Upper lobe of right lung (tissue), 1 donor: ENCODE measurements at regions not wholly inside any gene's neighbourhood (a gene's known extent, or its start where the extent isn't known, plus 50 kb on each side); places are given as distances from the start of the nearest gene placed in this dataset.

ENCODE experiments used
- ATAC-seq: fragments of 200-7000 bp; cut with Tn5 transposase; one replicate; pipeline ENCODE4 v1.9.1; 2020; ENCODE audit warnings: mild to moderate bottlenecking, moderate library complexity
- DNase-seq: peaks from one replicate; pipeline ENCODE4 v3.0.0-alpha.2; 2020
- H3K27ac ChIP-seq: fragments of 200-600 bp; one replicate; pipeline ENCODE4 v1.8.0; 2022
- H3K27me3 ChIP-seq: fragments of 200-600 bp; one replicate; pipeline ENCODE4 v1.8.0; 2022; ENCODE audit warnings: mild to moderate bottlenecking
- H3K36me3 ChIP-seq: fragments of 200-600 bp; one replicate; pipeline ENCODE4 v1.8.0; 2022
- H3K4me1 ChIP-seq: fragments of 200-600 bp; one replicate; pipeline ENCODE4 v1.8.0; 2022
- H3K4me3 ChIP-seq: fragments of 200-600 bp; one replicate; pipeline ENCODE4 v1.8.0; 2022; ENCODE audit warnings: mild to moderate bottlenecking
- H3K9me3 ChIP-seq: fragments of 200-600 bp; one replicate; pipeline ENCODE4 v1.8.0; 2022
- intact Hi-C: fragments of 100-400 bp; cut with DNase I; formaldehyde crosslinking; loops from one replicate; pipeline ENCODE4 v1.11.0; 2022
- TF ChIP-seq, protein P1 (sequence below): fragments of 200-600 bp; IDR thresholded peaks from one replicate; pipeline ENCODE4 v1.8.0; 2022; ENCODE audit warnings: antibody characterized with exemption
- donor health status: DM: no; HTN: yes; CAD: no; lungs with severe emphysema.

DNA sequence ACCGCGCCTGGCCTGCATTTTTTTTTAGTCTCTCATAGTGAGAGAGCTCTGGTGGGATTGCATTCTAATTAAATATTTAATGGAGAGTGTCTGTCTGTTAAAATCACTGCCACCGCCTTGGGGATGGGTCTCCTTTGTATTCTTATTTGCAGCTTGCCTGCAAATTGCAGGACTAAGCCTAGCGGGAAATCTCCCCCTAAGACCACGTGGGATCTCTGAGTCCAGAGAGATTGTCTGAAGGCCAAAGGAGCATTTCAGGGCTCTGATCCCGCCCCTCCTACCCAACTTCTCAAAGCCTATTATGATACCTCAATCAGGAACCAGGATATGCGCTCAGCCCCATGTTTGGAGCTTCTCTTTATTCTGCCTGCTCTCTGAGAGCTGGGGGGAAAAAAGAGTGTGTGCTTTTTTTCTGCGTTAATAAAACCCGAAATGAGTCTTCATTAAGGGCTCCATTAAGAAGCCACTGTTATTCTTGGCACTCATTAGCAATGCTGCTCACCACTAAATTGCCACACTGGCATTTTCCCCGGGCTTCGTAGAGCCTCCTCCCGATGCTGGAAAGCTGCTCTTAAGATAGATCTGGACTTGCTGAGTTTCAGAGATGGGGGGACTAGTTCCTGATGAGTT, 92.9 kb upstream of the THY1 start:
- Histone ChIP-seq H3K27me3 (no peaks in the 10 kb centered on the region), H3K4me3 (no peak overlapping the region), H3K36me3 (no peaks in the 10 kb centered on the region), H3K4me1 (no peaks in the 10 kb centered on the region), H3K27ac (no peak overlapping the region), H3K9me3 (no peaks in the 10 kb centered on the region)
- intact Hi-C loops: no loop called here
- TF ChIP-seq, protein P1, sequence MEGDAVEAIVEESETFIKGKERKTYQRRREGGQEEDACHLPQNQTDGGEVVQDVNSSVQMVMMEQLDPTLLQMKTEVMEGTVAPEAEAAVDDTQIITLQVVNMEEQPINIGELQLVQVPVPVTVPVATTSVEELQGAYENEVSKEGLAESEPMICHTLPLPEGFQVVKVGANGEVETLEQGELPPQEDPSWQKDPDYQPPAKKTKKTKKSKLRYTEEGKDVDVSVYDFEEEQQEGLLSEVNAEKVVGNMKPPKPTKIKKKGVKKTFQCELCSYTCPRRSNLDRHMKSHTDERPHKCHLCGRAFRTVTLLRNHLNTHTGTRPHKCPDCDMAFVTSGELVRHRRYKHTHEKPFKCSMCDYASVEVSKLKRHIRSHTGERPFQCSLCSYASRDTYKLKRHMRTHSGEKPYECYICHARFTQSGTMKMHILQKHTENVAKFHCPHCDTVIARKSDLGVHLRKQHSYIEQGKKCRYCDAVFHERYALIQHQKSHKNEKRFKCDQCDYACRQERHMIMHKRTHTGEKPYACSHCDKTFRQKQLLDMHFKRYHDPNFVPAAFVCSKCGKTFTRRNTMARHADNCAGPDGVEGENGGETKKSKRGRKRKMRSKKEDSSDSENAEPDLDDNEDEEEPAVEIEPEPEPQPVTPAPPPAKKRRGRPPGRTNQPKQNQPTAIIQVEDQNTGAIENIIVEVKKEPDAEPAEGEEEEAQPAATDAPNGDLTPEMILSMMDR: no peak
- DNase-seq (no peak), ATAC-seq (no peak)

DNA sequence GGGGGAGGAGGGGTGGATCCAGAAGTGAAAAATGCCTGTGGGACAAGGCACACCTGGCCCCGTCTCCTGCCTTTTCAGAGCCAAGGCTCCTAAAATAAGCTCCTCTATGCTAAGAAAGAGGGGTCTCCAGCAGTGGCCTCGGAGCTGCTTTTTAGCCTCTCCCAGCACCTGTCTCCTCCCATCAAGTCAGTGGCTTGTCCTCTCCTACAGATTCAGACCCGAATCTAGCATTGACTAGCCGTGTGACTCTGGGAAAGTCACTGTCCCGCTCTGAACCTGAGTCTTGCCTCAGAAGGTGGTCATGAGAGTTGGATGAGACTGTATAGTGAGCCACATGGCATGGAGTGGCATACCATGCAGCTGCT, 90.8 kb upstream of the THY1 start:
- H3K4me3 ChIP-seq: no peak overlapping the region
- ATAC-seq (no peak), DNase-seq (no peak)
- no peaks in the 10 kb centered on the region for H3K27me3 ChIP-seq
- intact Hi-C loops: no loop called here
- TF ChIP-seq, protein P1: no peak
- no peaks in the 10 kb centered on the region for H3K9me3 ChIP-seq
- H3K36me3 ChIP-seq: no peaks in the 10 kb centered on the region
- H3K4me1 ChIP-seq: no peaks in the 10 kb centered on the region
- H3K27ac ChIP-seq: no peak overlapping the region

DNA sequence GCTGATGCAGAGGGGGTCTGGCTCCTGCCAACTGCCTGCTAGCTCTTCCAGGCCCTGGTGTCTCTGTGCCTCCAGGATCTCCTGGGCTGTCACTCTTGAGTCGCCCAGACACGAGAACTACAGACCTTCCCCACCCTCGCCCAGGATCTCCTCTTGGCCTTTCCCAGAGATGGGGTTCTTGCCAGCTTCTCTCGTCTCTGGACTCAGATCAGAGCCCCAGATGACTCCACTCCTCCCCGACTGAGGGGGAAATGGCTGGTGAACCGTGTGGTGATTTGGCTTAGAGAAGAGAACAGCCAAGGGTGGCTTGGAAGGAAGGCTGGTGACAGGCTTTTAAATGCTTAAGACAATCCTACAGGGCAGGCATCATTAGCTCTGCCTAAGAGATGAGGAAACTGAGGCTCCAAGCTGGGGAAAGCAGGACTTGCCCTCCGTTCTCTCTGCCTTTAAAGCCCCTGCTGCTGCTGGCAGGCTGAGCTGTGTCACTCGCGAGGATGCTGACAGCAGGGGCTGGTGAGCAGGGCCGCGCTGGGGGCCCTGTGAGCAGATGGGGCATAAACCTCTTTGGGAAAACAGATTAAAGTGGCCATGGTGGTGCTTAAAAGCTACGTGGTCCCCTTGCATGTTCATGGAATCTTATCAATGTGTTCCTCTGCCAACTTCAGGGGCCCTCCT, 90.3 kb upstream of the THY1 start:
- intact Hi-C loops: no loop called here
- TF ChIP-seq, protein P1: no peak
- Histone ChIP-seq H3K4me1 (no peaks in the 10 kb centered on the region), H3K27ac (no peak overlapping the region), H3K27me3 (no peaks in the 10 kb centered on the region), H3K36me3 (no peaks in the 10 kb centered on the region), H3K4me3 (no peak overlapping the region), H3K9me3 (no peaks in the 10 kb centered on the region)
- DNase-seq (no peak), ATAC-seq (no peak)

DNA sequence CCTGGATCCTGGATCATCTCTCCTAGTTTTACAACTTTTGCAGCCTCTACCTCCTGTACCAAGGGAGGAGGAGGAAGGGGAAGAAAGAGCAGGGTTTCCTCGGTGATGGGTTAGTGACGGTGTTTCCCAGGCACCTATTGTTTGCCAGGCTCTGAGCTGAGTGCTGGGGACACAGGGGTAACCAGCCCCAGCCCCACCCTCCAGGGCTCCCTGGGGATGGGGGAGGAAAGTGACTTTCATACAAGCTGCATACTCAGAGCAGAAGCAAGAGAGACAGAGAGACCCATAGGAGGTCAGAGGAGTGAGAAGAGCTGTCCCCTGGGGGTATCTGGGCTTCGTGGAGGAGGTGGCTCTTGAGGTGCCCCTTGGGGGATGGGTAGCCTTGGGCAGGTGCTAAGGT, 89.4 kb upstream of the THY1 start:
- no peak for DNase-seq
- ATAC-seq: no peak
- Histone ChIP-seq H3K9me3 (no peaks in the 10 kb centered on the region), H3K27ac (no peak overlapping the region), H3K36me3 (no peaks in the 10 kb centered on the region), H3K4me3 (no peak overlapping the region), H3K4me1 (no peaks in the 10 kb centered on the region), H3K27me3 (no peaks in the 10 kb centered on the region)
- TF ChIP-seq, protein P1: no peak
- intact Hi-C loops: no loop called here

DNA sequence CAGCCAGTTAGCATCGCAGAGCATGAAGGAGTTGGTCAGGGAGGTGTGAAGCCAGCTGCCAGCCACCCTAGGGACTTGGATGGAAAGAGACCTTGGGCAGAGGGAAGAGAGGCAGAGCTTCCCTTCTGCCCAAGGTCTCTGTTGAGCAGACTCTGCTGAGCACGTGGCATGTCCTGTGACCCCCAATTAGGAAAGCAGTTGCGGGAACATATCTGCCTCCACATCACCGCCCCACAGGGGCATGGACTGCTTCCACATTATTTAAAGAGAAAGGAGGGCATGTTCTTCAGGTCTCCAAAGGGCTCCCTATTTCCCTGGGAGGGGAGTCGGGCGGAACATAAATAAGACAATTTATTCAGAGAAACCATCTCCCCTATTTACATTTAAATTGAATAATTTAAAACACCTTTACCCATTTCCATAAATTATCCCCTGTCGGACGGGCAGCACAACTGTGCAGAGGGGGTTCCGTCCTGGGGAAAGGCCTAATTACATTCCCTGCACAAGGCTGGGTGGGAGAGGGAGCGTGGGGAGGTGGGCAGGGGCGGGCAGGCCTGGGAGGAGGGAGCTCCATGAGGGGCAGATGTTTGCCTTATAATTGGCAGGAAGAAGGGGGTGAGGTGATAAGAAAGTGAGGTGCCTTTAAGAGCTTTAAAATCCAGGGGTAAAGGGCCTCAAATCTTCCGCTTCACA, 88.8 kb upstream of the THY1 start:
- intact Hi-C loops: no loop called here
- Histone ChIP-seq H3K27me3 (no peaks in the 10 kb centered on the region), H3K36me3 (no peaks in the 10 kb centered on the region), H3K9me3 (no peaks in the 10 kb centered on the region), H3K4me1 (no peaks in the 10 kb centered on the region), H3K4me3 (no peak overlapping the region), H3K27ac (no peak overlapping the region)
- DNase-seq (no peak), ATAC-seq (peak; percentile 63)
- TF ChIP-seq, protein P1: no peak
